IMR-90 (cell line): ENCODE measurements at regions not wholly inside any gene's neighbourhood (a gene's known extent, or its start where the extent isn't known, plus 50 kb on each side); places are given as distances from the start of the nearest gene placed in this dataset.

Source experiments
- ATAC-seq: fragments of 200-7000 bp; cut with Tn5 transposase; 2 replicates; pipeline ENCODE4 v1.9.1; 2020; ENCODE audit warnings: low read depth, mild to moderate bottlenecking, moderate library complexity
- BruUV-seq: library from RNA; stranded (reverse); fragments of 400-500 nt; replicated peaks from 2 replicates; lab custom pipeline; 2021; lab: Mats Ljungman, UMichigan
- CTCF ChIA-PET: fragments of 300-600 bp; formaldehyde crosslinking; extraction: SDS; loops from one replicate; lab custom pipeline; 2021; ENCODE audit warnings: antibody characterized with exemption; lab: Yijun Ruan, JAX
- POLR2A ChIA-PET: fragments of 300-600 bp; sonication (Branson Sonifier 250); formaldehyde crosslinking; loops from one replicate; lab custom pipeline; 2022; ENCODE audit warnings: antibody characterized with exemption; ENCODE audit not compliant: unreplicated experiment; lab: Charles Lee
- DNase-seq: peaks from one replicate; pipeline ENCODE4 v3.0.0; 2013
- H2AFZ ChIP-seq: replicated peaks from 2 replicates; pipeline ENCODE3; 2013; ENCODE audit warnings: low read length, mild to moderate bottlenecking; ENCODE audit not compliant: poor library complexity
- H2AK5ac ChIP-seq: 2 replicates; pipeline ENCODE4 v1.6.1; 2013; ENCODE audit warnings: low read depth, low read length, inconsistent platforms
- H2AK9ac ChIP-seq: replicated peaks from 2 replicates; pipeline ENCODE3; 2013; ENCODE audit warnings: mild to moderate bottlenecking, low read depth, low read length, moderate library complexity; ENCODE audit not compliant: poor library complexity
- H2BK120ac ChIP-seq: 2 replicates; pipeline ENCODE4 v1.6.1; 2013; ENCODE audit warnings: low read depth, low read length, inconsistent platforms
- H2BK15ac ChIP-seq: 3 replicates; pipeline ENCODE4 v1.6.1; 2013; ENCODE audit warnings: low read depth, low read length, inconsistent platforms
- H2BK20ac ChIP-seq: 2 replicates; pipeline ENCODE4 v1.6.1; 2013; ENCODE audit warnings: low read depth, mild to moderate bottlenecking, inconsistent platforms, low read length, moderate library complexity
- H2BK5ac ChIP-seq: 2 replicates; pipeline ENCODE4 v1.6.1; 2013; ENCODE audit warnings: mild to moderate bottlenecking, low read depth, low read length, inconsistent platforms; ENCODE audit not compliant: poor library complexity, severe bottlenecking
- H3K14ac ChIP-seq: replicated peaks from 2 replicates; pipeline ENCODE4 v1.6.1; 2013; ENCODE audit warnings: low read depth, low read length, inconsistent platforms
- H3K18ac ChIP-seq: 2 replicates; pipeline ENCODE4 v1.6.1; 2013; ENCODE audit warnings: low read depth, low read length, control low read depth
- H3K23ac ChIP-seq: 2 replicates; pipeline ENCODE4 v1.6.1; 2013; ENCODE audit warnings: low read depth, low read length, inconsistent platforms
- H3K27ac ChIP-seq: 2 replicates; pipeline ENCODE4 v1.5.1; 2013; ENCODE audit warnings: mild to moderate bottlenecking, control low read depth, low read length; ENCODE audit not compliant: insufficient read depth
- H3K27me3 ChIP-seq: 2 replicates; pipeline ENCODE4 v1.6.1; 2013; ENCODE audit warnings: low read length; ENCODE audit not compliant: control insufficient read depth, insufficient read depth
- H3K36me3 ChIP-seq: 2 replicates; pipeline ENCODE4 v1.6.1; 2013; ENCODE audit warnings: low read length, mixed read lengths; ENCODE audit not compliant: control insufficient read depth, insufficient read depth
- H3K4ac ChIP-seq: 2 replicates; pipeline ENCODE4 v1.6.1; 2013; ENCODE audit warnings: low read depth, low read length, inconsistent platforms
- H3K4me1 ChIP-seq: 2 replicates; pipeline ENCODE4 v1.6.1; 2013; ENCODE audit warnings: low read length, mixed read lengths; ENCODE audit not compliant: control insufficient read depth, insufficient read depth
- H3K4me2 ChIP-seq: 2 replicates; pipeline ENCODE4 v1.6.1; 2013; ENCODE audit warnings: low read depth, mild to moderate bottlenecking, control low read depth, low read length, moderate library complexity
- H3K4me3 ChIP-seq: 2 replicates; pipeline ENCODE4 v1.5.1; 2013; ENCODE audit warnings: low read depth, mild to moderate bottlenecking, control low read depth, low read length, moderate library complexity; ENCODE audit not compliant: insufficient read depth
- H3K56ac ChIP-seq: 2 replicates; pipeline ENCODE4 v1.6.1; 2013; ENCODE audit warnings: low read length, inconsistent platforms; ENCODE audit not compliant: insufficient read depth; ENCODE audit errors: extremely low read depth
- H3K79me1 ChIP-seq, 2 experiments: 2 replicates each; pipeline ENCODE4 v1.6.1; 2013; ENCODE audit warnings: low read length in 2 of 2, inconsistent platforms in 1 of 2, low read depth in 1 of 2
- H3K9ac ChIP-seq: 2 replicates; pipeline ENCODE4 v1.6.1; 2013; ENCODE audit warnings: low read depth, low read length, control low read depth
- H3K9me1 ChIP-seq: 2 replicates; pipeline ENCODE4 v1.6.1; 2013; ENCODE audit warnings: low read length, inconsistent platforms; ENCODE audit not compliant: insufficient read depth
- H3K9me3 ChIP-seq: 2 replicates; pipeline ENCODE4 v1.6.1; 2013; ENCODE audit warnings: low read length; ENCODE audit not compliant: control insufficient read depth, insufficient read depth
- H4K20me1 ChIP-seq: 2 replicates; pipeline ENCODE4 v1.6.1; 2013; ENCODE audit warnings: low read length, inconsistent platforms; ENCODE audit not compliant: insufficient read depth
- H4K5ac ChIP-seq: 2 replicates; pipeline ENCODE4 v1.6.1; 2013; ENCODE audit warnings: mild to moderate bottlenecking, low read depth, low read length, control low read depth
- H4K8ac ChIP-seq, 2 experiments: 2 replicates each; pipeline ENCODE4 v1.6.1; 2013; ENCODE audit warnings: low read depth in 2 of 2, low read length in 2 of 2, control low read depth in 1 of 2, inconsistent platforms in 1 of 2
- H4K91ac ChIP-seq: 2 replicates; pipeline ENCODE4 v1.6.1; 2013; ENCODE audit warnings: low read depth, low read length, inconsistent platforms; ENCODE audit not compliant: insufficient read depth
- BHLHE40 ChIP-seq: fragments of 150-350 bp; IDR thresholded peaks from 2 replicates; pipeline ENCODE4 v1.6.1; 2016; ENCODE audit warnings: mild to moderate bottlenecking, low read depth, low read length
- CEBPB ChIP-seq: IDR thresholded peaks from 2 replicates; pipeline ENCODE4 v1.6.1; 2012; ENCODE audit warnings: low read depth, low read length, improper control_type of control experiment
- CHD1 ChIP-seq: IDR thresholded peaks from 2 replicates; pipeline ENCODE4 v1.6.1; 2012; ENCODE audit warnings: low read depth, low read length, improper control_type of control experiment
- CTCF ChIP-seq: conservative IDR thresholded peaks from 2 replicates; pipeline ENCODE4 v1.5.1; 2012; ENCODE audit warnings: mild to moderate bottlenecking, low read depth, low read length, improper control_type of control experiment
- ELK1 ChIP-seq: fragments of 150-350 bp; IDR thresholded peaks from 2 replicates; pipeline ENCODE4 v1.6.1; 2016; ENCODE audit warnings: low read depth, mild to moderate bottlenecking, low read length, moderate library complexity, borderline replicate concordance
- FOS ChIP-seq: fragments of 150-350 bp; IDR thresholded peaks from 2 replicates; pipeline ENCODE4 v1.6.1; 2016; ENCODE audit warnings: low read depth, low read length
- MAFK ChIP-seq: IDR thresholded peaks from 2 replicates; pipeline ENCODE4 v1.6.1; 2012; ENCODE audit warnings: low read depth, low read length, improper control_type of control experiment
- MAZ ChIP-seq: IDR thresholded peaks from 2 replicates; pipeline ENCODE4 v1.6.1; 2012; ENCODE audit warnings: low read depth, mild to moderate bottlenecking, low read length, improper control_type of control experiment, moderate library complexity, borderline replicate concordance
- MXI1 ChIP-seq: IDR thresholded peaks from 2 replicates; pipeline ENCODE4 v1.6.1; 2012; ENCODE audit warnings: low read depth, mild to moderate bottlenecking, low read length, moderate library complexity, borderline replicate concordance
- NFE2L2 ChIP-seq: fragments of 150-350 bp; IDR thresholded peaks from 2 replicates; pipeline ENCODE4 v1.6.1; 2016; ENCODE audit warnings: low read depth, mild to moderate bottlenecking, low read length
- POLR2A ChIP-seq: IDR thresholded peaks from 2 replicates; pipeline ENCODE4 v1.6.1; 2012; ENCODE audit warnings: mild to moderate bottlenecking, low read depth, low read length
- RAD21 ChIP-seq: IDR thresholded peaks from 2 replicates; pipeline ENCODE4 v1.6.1; 2012; ENCODE audit warnings: low read length, improper control_type of control experiment
- RCOR1 ChIP-seq: IDR thresholded peaks from 2 replicates; pipeline ENCODE4 v1.6.1; 2012; ENCODE audit warnings: mild to moderate bottlenecking, low read length, improper control_type of control experiment; ENCODE audit not compliant: insufficient replicate concordance
- RFX5 ChIP-seq: IDR thresholded peaks from 2 replicates; pipeline ENCODE4 v1.8.0; 2012; ENCODE audit warnings: low read depth, mild to moderate bottlenecking, low read length, moderate library complexity
- SMC3 ChIP-seq: fragments of 150-350 bp; IDR thresholded peaks from 2 replicates; pipeline ENCODE4 v1.6.1; 2016; ENCODE audit warnings: low read depth, mild to moderate bottlenecking, antibody characterized with exemption, low read length, moderate library complexity
- USF2 ChIP-seq: fragments of 150-350 bp; IDR thresholded peaks from 2 replicates; pipeline ENCODE4 v1.6.1; 2017; ENCODE audit warnings: mild to moderate bottlenecking, antibody characterized with exemption, low read length, low read depth
- WGBS, 2 experiments: methylation state at CpG; one replicate each; pipeline versions ENCODE4 v1.1.5 to v1.1.7; 2013; ENCODE audit warnings: missing lambda C conversion rate in 2 of 2; ENCODE audit not compliant: insufficient read length in 1 of 2; ENCODE audit errors: extremely low coverage in 2 of 2; 5-methylcytosine and 5-hydroxymethylcytosine counted together
- dilution Hi-C: fragments of 300-500 bp; cut with HindIII; formaldehyde crosslinking; loops from one replicate; pipeline ENCODE4 v1.14.3; 2018; ENCODE audit warnings: low sequenced_read_pairs; ENCODE audit not compliant: unreplicated experiment
- in situ Hi-C: fragments of 300-500 bp; cut with MboI; formaldehyde crosslinking; loops from 3 replicates; pipeline ENCODE4 v1.14.3; 2019; ENCODE audit warnings: low sequenced_read_pairs, inconsistent platforms, mixed read lengths
- intact Hi-C: fragments of 100-400 bp; cut with micrococcal nuclease; formaldehyde crosslinking; loops from 2 replicates; pipeline ENCODE4 v1.10.0; 2022

GRCh38 chr12:126430921-126431320 is 1365.7 kb downstream of the AACS start:
- no CpG with 5 or more reads among the region's 2 CpGs for WGBS, 2 experiments
- ATAC-seq, result no peak
- H2AFZ ChIP-seq, result no peak overlapping the region

More at GRCh38 chr12:126430921-126431320, 1365.7 kb downstream of the AACS start:
- Histone ChIP-seq H4K91ac (no peak overlapping the region), H4K5ac (no peak overlapping the region), H4K8ac (no peak overlapping the region), H2AK5ac (no peak overlapping the region), H2BK5ac (no peak overlapping the region), H3K36me3 (no peaks in the 10 kb centered on the region), H3K18ac (no peak overlapping the region), H2BK120ac (no peak overlapping the region), H3K9me3 (peaks cover 16% of the 10 kb centered on the region), H3K56ac (no peak overlapping the region), H3K14ac (no peak overlapping the region), H3K27ac (no peak overlapping the region), H3K79me1 (no peaks in the 10 kb centered on the region), H3K9me1 (no peaks in the 10 kb centered on the region), H3K27me3 (no peaks in the 10 kb centered on the region), H3K4me2 (no peak overlapping the region), H3K4me3 (no peak overlapping the region), H2AK9ac (no peak overlapping the region), H3K4ac (no peak overlapping the region), H3K23ac (no peak overlapping the region), H2BK20ac (no peak overlapping the region), H3K4me1 (no peaks in the 10 kb centered on the region), H3K9ac (no peak overlapping the region), H2BK15ac (no peak overlapping the region), H4K20me1 (no peaks in the 10 kb centered on the region)
- in situ Hi-C loops (no loop called here), intact Hi-C loops (no loop called here), dilution Hi-C loops (no loop called here)
- DNase-seq, result no peak
- no TSS peak for BruUV-seq
- TF ChIP-seq CTCF (no peak), MAFK (no peak), CEBPB (no peak), USF2 (no peak), ELK1 (no peak), BHLHE40 (no peak), MAZ (no peak), RAD21 (no peak), FOS (no peak), RFX5 (no peak), NFE2L2 (no peak), CHD1 (no peak), RCOR1 (no peak), SMC3 (no peak), MXI1 (no peak), POLR2A (no peak)
- ChIA-PET CTCF (no interaction called here), POLR2A (no interaction called here)
